CD14-positive monocyte (primary cell): ENCODE measurements at regions not wholly inside any gene's neighbourhood (a gene's known extent, or its start where the extent isn't known, plus 50 kb on each side); places are given as distances from the start of the nearest gene placed in this dataset.

Experiments used
- DNase-seq, 3 donors: peaks; one replicate each; pipeline ENCODE4 v3.0.0-alpha.2; 2011 to 2022
- H2AFZ ChIP-seq: 2 replicates; pipeline ENCODE4 v1.6.0; 2012; ENCODE audit warnings: mild to moderate bottlenecking, low read depth, low read length, inconsistent platforms; ENCODE audit not compliant: insufficient read depth, poor library complexity, severe bottlenecking
- H3K27ac ChIP-seq, 2 donors: 1 replicate in 1 of 2; 2 replicates in 1 of 2; pipeline ENCODE4 v1.5.1; 2012 to 2013; ENCODE audit warnings: low read length in 2 of 2, control low read depth in 1 of 2, inconsistent platforms in 1 of 2, low read depth in 1 of 2, mild to moderate bottlenecking in 1 of 2
- H3K27me3 ChIP-seq, 2 donors: one replicate each; pipeline versions ENCODE4 v1.6.0 to v1.6.1; 2011 to 2013; ENCODE audit warnings: low read length in 2 of 2; ENCODE audit not compliant: control insufficient read depth in 2 of 2, insufficient read depth in 2 of 2
- H3K36me3 ChIP-seq, 2 donors: replicated peaks in 1 of 2; 1 replicate in 1 of 2; 2 replicates in 1 of 2; pipeline versions ENCODE4 v1.5.1 to v1.6.1; 2012 to 2013; ENCODE audit warnings: low read length in 2 of 2, control low read depth in 1 of 2, inconsistent platforms in 1 of 2, mild to moderate bottlenecking in 1 of 2; ENCODE audit not compliant: insufficient read depth in 2 of 2, control insufficient read depth in 1 of 2
- H3K4me1 ChIP-seq, 2 donors: 1 replicate in 1 of 2; 2 replicates in 1 of 2; pipeline versions ENCODE4 v1.5.1 to v1.6.1; 2012 to 2013; ENCODE audit warnings: low read length in 2 of 2, control low read depth in 1 of 2, inconsistent platforms in 1 of 2, mild to moderate bottlenecking in 1 of 2, moderate library complexity in 1 of 2; ENCODE audit not compliant: insufficient read depth in 2 of 2, control insufficient read depth in 1 of 2
- H3K4me2 ChIP-seq: replicated peaks from 2 replicates; pipeline ENCODE3; 2012; ENCODE audit warnings: low read length, moderate library complexity, mild to moderate bottlenecking; ENCODE audit not compliant: poor library complexity, severe bottlenecking; ENCODE audit errors: extremely low read depth
- H3K4me3 ChIP-seq, 3 experiments: fragments of 200-600 bp in 1 of 3; sonication (generic) in 1 of 3; replicated peaks in 1 of 3; 1 replicate in 2 of 3; 2 replicates in 1 of 3; pipeline ENCODE4 v1.5.1; 2011 to 2013; ENCODE audit warnings: low read length in 3 of 3, mild to moderate bottlenecking in 3 of 3, control low read depth in 2 of 3, low read depth in 2 of 3, inconsistent platforms in 1 of 3, moderate library complexity in 1 of 3
- H3K79me2 ChIP-seq: 2 replicates; pipeline ENCODE4 v1.6.0; 2012; ENCODE audit warnings: mild to moderate bottlenecking, control low read depth, inconsistent platforms, low read length, moderate library complexity; ENCODE audit not compliant: insufficient read depth
- H3K9ac ChIP-seq: 2 replicates; pipeline ENCODE4 v1.6.0; 2017; ENCODE audit warnings: low read length, mild to moderate bottlenecking; ENCODE audit not compliant: insufficient read depth, poor library complexity, severe bottlenecking
- H3K9me3 ChIP-seq, 2 donors: replicated peaks in 1 of 2; 1 replicate in 1 of 2; 2 replicates in 1 of 2; pipeline versions ENCODE4 v1.5.1 to v1.6.1; 2012 to 2013; ENCODE audit warnings: low read length in 2 of 2, control low read depth in 1 of 2; ENCODE audit not compliant: control insufficient read depth in 1 of 2, insufficient read depth in 1 of 2
- H4K20me1 ChIP-seq: 2 replicates; pipeline ENCODE4 v1.6.0; 2012; ENCODE audit warnings: mild to moderate bottlenecking, low read length, control low read depth, moderate library complexity; ENCODE audit not compliant: insufficient read depth
- H3K27ac Mint-ChIP-seq, 7 donors: one replicate each; pipeline ENCODE4 v1.8.0; 2020; ENCODE audit warnings: mild to moderate bottlenecking in 7 of 7, mixed read lengths in 7 of 7, moderate library complexity in 6 of 7, inconsistent platforms in 2 of 7
- H3K27me3 Mint-ChIP-seq, 3 donors: one replicate each; pipeline ENCODE4 v1.8.0; 2021 to 2022; ENCODE audit warnings: low read depth in 3 of 3, mild to moderate bottlenecking in 3 of 3, mixed read lengths in 3 of 3, moderate library complexity in 3 of 3, inconsistent platforms in 1 of 3
- H3K36me3 Mint-ChIP-seq, 2 donors: one replicate each; pipeline ENCODE4 v1.8.0; 2020; ENCODE audit warnings: mixed read lengths in 2 of 2, inconsistent platforms in 1 of 2, mild to moderate bottlenecking in 1 of 2
- H3K4me1 Mint-ChIP-seq: one replicate; pipeline ENCODE4 v1.8.0; 2020; ENCODE audit warnings: mild to moderate bottlenecking, mixed read lengths
- H3K4me3 Mint-ChIP-seq, 2 donors: one replicate each; pipeline ENCODE4 v1.8.0; 2020; ENCODE audit warnings: mild to moderate bottlenecking in 2 of 2, mixed read lengths in 2 of 2, moderate library complexity in 1 of 2
- H3K9me3 Mint-ChIP-seq, 7 donors: one replicate each; pipeline ENCODE4 v1.8.0; 2020 to 2022; ENCODE audit warnings: mixed read lengths in 7 of 7, mild to moderate bottlenecking in 6 of 7, moderate library complexity in 6 of 7, inconsistent platforms in 2 of 7
- WGBS: methylation state at CpG from one replicate; pipeline ENCODE4 v1.1.5; 2013; ENCODE audit warnings: missing lambda C conversion rate; ENCODE audit not compliant: insufficient coverage; 5-methylcytosine and 5-hydroxymethylcytosine counted together
- intact Hi-C, 2 donors: fragments of 100-400 bp; cut with micrococcal nuclease; formaldehyde crosslinking; loops; one replicate each; pipeline versions ENCODE4 v1.15.0 to v1.15.1; 2023
- TF ChIP-seq, protein P1 (sequence below): fragments of 200-600 bp; IDR thresholded peaks from one replicate; pipeline ENCODE4 v1.8.0; 2022; ENCODE audit warnings: antibody characterized with exemption, mild to moderate bottlenecking

DNA sequence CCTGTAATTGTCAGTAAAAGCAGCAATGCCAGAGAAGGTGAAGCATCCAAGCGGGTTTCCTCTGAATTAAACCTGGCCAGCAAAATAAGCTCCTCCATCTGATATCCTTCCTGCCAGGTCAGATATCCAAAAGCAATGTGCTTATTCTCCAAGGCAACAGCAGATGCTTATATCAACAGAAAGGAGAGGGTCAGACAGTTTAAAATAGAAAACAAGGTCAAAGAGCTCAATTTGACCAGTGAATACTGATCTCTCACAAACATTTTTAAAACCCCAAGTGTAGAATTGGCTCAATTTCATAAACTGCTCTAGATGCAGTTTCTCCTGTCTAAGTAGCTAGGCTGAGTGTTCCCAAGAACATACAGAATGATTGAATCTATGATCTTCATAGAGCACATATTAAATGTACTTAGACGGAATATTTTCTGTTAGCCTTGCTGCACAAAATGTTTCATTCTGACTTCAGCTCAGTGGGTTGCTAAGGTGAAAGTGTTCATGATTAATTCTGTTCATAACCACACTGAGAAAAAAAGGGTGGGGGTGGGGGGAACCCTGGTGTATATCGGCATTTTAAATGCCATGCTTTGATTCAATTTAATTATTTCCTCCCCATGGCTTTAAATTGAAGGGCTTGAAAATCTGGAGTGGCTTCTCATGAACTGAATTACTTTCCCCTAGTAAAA is 174.2 kb upstream of the ARHGAP20 start:
- Mint-ChIP-seq H3K9me3 (peaks cover 0 to 3% (median 0%) of the 10 kb centered on the region in 7 donors), H3K4me1 (peaks cover 2% of the 10 kb centered on the region), H3K27me3 (peaks cover 1 to 3% (median 2%) of the 10 kb centered on the region in 3 donors), H3K4me3 (no peak overlapping the region), H3K36me3 (no peaks in the 10 kb centered on the region), H3K27ac (no peak overlapping the region)
- Histone ChIP-seq H3K79me2 (no peaks in the 10 kb centered on the region), H3K4me1 (no peaks in the 10 kb centered on the region), H3K36me3 (no peaks in the 10 kb centered on the region), H3K4me2 (no peak overlapping the region), H3K9me3 (no peaks in the 10 kb centered on the region), H3K4me3 (no peak overlapping the region), H3K9ac (no peak overlapping the region), H3K27ac (no peak overlapping the region), H3K27me3 (no peaks in the 10 kb centered on the region), H4K20me1 (no peaks in the 10 kb centered on the region), H2AFZ (no peak overlapping the region)
- TF ChIP-seq, protein P1, sequence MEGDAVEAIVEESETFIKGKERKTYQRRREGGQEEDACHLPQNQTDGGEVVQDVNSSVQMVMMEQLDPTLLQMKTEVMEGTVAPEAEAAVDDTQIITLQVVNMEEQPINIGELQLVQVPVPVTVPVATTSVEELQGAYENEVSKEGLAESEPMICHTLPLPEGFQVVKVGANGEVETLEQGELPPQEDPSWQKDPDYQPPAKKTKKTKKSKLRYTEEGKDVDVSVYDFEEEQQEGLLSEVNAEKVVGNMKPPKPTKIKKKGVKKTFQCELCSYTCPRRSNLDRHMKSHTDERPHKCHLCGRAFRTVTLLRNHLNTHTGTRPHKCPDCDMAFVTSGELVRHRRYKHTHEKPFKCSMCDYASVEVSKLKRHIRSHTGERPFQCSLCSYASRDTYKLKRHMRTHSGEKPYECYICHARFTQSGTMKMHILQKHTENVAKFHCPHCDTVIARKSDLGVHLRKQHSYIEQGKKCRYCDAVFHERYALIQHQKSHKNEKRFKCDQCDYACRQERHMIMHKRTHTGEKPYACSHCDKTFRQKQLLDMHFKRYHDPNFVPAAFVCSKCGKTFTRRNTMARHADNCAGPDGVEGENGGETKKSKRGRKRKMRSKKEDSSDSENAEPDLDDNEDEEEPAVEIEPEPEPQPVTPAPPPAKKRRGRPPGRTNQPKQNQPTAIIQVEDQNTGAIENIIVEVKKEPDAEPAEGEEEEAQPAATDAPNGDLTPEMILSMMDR, result no peak
- DNase-seq, result no peak
- intact Hi-C loops, result no loop called here
- WGBS, result no CpG with 5 or more reads among the region's 3 CpGs

DNA sequence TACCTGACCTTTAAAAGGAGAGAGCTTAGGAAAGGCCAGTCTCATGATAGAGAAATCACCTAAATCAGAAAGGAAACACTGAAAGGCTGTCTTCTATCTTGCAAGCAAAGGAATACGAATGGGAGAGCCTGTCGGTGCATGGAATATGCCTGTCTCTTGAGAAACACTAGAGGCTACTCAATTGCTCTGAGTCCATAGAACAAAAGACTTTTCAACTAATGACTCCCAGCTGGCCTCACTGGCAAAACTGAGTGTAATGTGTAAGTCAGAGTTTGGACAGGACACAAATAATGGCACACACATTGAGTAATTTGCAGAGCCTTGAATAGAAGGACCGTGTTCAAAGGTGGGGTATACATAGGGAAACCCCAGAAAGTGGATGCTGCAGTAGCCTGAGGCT is 171.0 kb upstream of the ARHGAP20 start:
- 86% methylated on average over 1 of the region's 3 CpGs for WGBS
- H3K27ac Mint-ChIP-seq, result no peak overlapping the region
- H4K20me1 ChIP-seq, result no peaks in the 10 kb centered on the region

More for the DNA sequence above, 171.0 kb upstream of the ARHGAP20 start:
- H3K4me1 ChIP-seq, result no peaks in the 10 kb centered on the region
- intact Hi-C loops, result no loop called here
- no peak overlapping the region for H2AFZ ChIP-seq
- H3K27ac ChIP-seq, result no peak overlapping the region
- Mint-ChIP-seq H3K36me3 (no peaks in the 10 kb centered on the region), H3K9me3 (peaks cover 0 to 3% (median 0%) of the 10 kb centered on the region in 7 donors), H3K4me1 (peaks cover 2% of the 10 kb centered on the region), H3K4me3 (no peak overlapping the region), H3K27me3 (peaks cover 0 to 1% (median 0%) of the 10 kb centered on the region in 3 donors)
- no peak overlapping the region for H3K4me3 ChIP-seq
- no peak for DNase-seq
- H3K9me3 ChIP-seq, result no peaks in the 10 kb centered on the region
- no peaks in the 10 kb centered on the region for H3K79me2 ChIP-seq
- no peak overlapping the region for H3K9ac ChIP-seq
- H3K4me2 ChIP-seq, result no peak overlapping the region
- no peaks in the 10 kb centered on the region for H3K27me3 ChIP-seq
- H3K36me3 ChIP-seq, result no peaks in the 10 kb centered on the region
- TF ChIP-seq, protein P1, result no peak
